ENCODE measurements at regions not wholly inside any gene's neighbourhood (a gene's known extent, or its start where the extent isn't known, plus 50 kb on each side); places are given as distances from the start of the nearest gene placed in this dataset.

- DNase-seq (ENCODE audit: low read depth), result no peak
- TF ChIP-seq CTCF (IDR thresholded peaks at IDR 0.05; ENCODE audit: insufficient read depth, low read depth, low read length), result no peak
These were observed 103.4 kb upstream of the KLHL25 start for GRCh38 chr15:85897895-85898717.

GRCh38 chr15:85899927-85900326, 105.2 kb upstream of the KLHL25 start:
- H3K4me3 ChIP-seq (ENCODE audit: low read depth, low read length), result no peak overlapping the region
- TF ChIP-seq CTCF (IDR thresholded peaks at IDR 0.05; ENCODE audit: insufficient read depth, low read depth, low read length), result no peak
- no peak for DNase-seq (ENCODE audit: low read depth)

More at GRCh38 chr15:85897895-85898717, 103.4 kb upstream of the KLHL25 start:
- no peak overlapping the region for H3K4me3 ChIP-seq (ENCODE audit: low read depth, low read length)

GRCh38 chr15:85905751-85906450, 111.2 kb upstream of the KLHL25 start:
- no peak for DNase-seq (ENCODE audit: low read depth)
- no peak for TF ChIP-seq CTCF (IDR thresholded peaks at IDR 0.05; ENCODE audit: insufficient read depth, low read depth, low read length)
- H3K4me3 ChIP-seq (ENCODE audit: low read depth, low read length), result no peak overlapping the region

GRCh38 chr15:85906640-85907039, 111.9 kb upstream of the KLHL25 start:
- no peak for TF ChIP-seq CTCF (IDR thresholded peaks at IDR 0.05; ENCODE audit: insufficient read depth, low read depth, low read length)
- no peak for DNase-seq (ENCODE audit: low read depth)
- no peak overlapping the region for H3K4me3 ChIP-seq (ENCODE audit: low read depth, low read length)

- no peak overlapping the region for H3K4me3 ChIP-seq (ENCODE audit: low read depth, low read length)
- DNase-seq (ENCODE audit: low read depth), result no peak
- TF ChIP-seq CTCF (IDR thresholded peaks at IDR 0.05; ENCODE audit: insufficient read depth, low read depth, low read length), result no peak
These were observed 116.1 kb upstream of the KLHL25 start for GRCh38 chr15:85910834-85911233.

GRCh38 chr15:85913461-85913860, 118.7 kb upstream of the KLHL25 start:
- no peak for TF ChIP-seq CTCF (IDR thresholded peaks at IDR 0.05; ENCODE audit: insufficient read depth, low read depth, low read length)
- no peak for DNase-seq (ENCODE audit: low read depth)
- no peak overlapping the region for H3K4me3 ChIP-seq (ENCODE audit: low read depth, low read length)

All from fibroblast of villous mesenchyme (primary cell).